ENCODE measurements at regions not wholly inside any gene's neighbourhood (a gene's known extent, or its start where the extent isn't known, plus 50 kb on each side); places are given as distances from the start of the nearest gene placed in this dataset.

- Histone ChIP-seq H3K9ac (no peak overlapping the region), H3K27me3 (ENCODE audit: control insufficient read depth, insufficient read depth, low read length) (no peaks in the 10 kb centered on the region), H3K4me2 (ENCODE audit: low read length) (no peak overlapping the region), H3K79me2 (no peaks in the 10 kb centered on the region), H3K27ac (no peak overlapping the region), H3K4me1 (no peaks in the 10 kb centered on the region), H3K36me3 (ENCODE audit: control insufficient read depth, insufficient read depth, low read length) (no peaks in the 10 kb centered on the region), H3K4me3 (ENCODE audit: low read depth, low read length) (no peak overlapping the region), H3K9me3 (ENCODE audit: control insufficient read depth, low read length) (no peaks in the 10 kb centered on the region), H2AFZ (no peak overlapping the region)
- no peak for TF ChIP-seq CTCF (IDR thresholded peaks at IDR 0.05)
Measured at GRCh38 chr3:18650731-18651130, 225.6 kb upstream of the SATB1 start.

GRCh38 chr3:18649666-18650363, 224.7 kb upstream of the SATB1 start:
- Histone ChIP-seq H3K9ac (no peak overlapping the region), H3K9me3 (ENCODE audit: control insufficient read depth, low read length) (no peaks in the 10 kb centered on the region)

GRCh38 chr3:18648868-18649462, 223.8 kb upstream of the SATB1 start:
- no peaks in the 10 kb centered on the region for H3K27me3 ChIP-seq (ENCODE audit: control insufficient read depth, insufficient read depth, low read length)
- no peak overlapping the region for H3K9ac ChIP-seq
- no peak overlapping the region for H3K4me3 ChIP-seq (ENCODE audit: low read depth, low read length)
- no peaks in the 10 kb centered on the region for H3K79me2 ChIP-seq
- H3K27ac ChIP-seq = no peak overlapping the region
- H2AFZ ChIP-seq = no peak overlapping the region
- no peaks in the 10 kb centered on the region for H3K4me1 ChIP-seq
- H3K36me3 ChIP-seq (ENCODE audit: control insufficient read depth, insufficient read depth, low read length) = no peaks in the 10 kb centered on the region
- TF ChIP-seq CTCF (IDR thresholded peaks at IDR 0.05) = no peak
- H3K4me2 ChIP-seq (ENCODE audit: low read length) = no peak overlapping the region
- H3K9me3 ChIP-seq (ENCODE audit: control insufficient read depth, low read length) = no peaks in the 10 kb centered on the region

More at GRCh38 chr3:18649666-18650363, 224.7 kb upstream of the SATB1 start:
- no peaks in the 10 kb centered on the region for H3K4me1 ChIP-seq
- H3K36me3 ChIP-seq (ENCODE audit: control insufficient read depth, insufficient read depth, low read length) = no peaks in the 10 kb centered on the region
- no peak for TF ChIP-seq CTCF (IDR thresholded peaks at IDR 0.05)
- H3K4me2 ChIP-seq (ENCODE audit: low read length) = no peak overlapping the region
- no peaks in the 10 kb centered on the region for H3K79me2 ChIP-seq
- no peak overlapping the region for H2AFZ ChIP-seq
- no peak overlapping the region for H3K4me3 ChIP-seq (ENCODE audit: low read depth, low read length)
- H3K27ac ChIP-seq = no peak overlapping the region
- H3K27me3 ChIP-seq (ENCODE audit: control insufficient read depth, insufficient read depth, low read length) = no peaks in the 10 kb centered on the region

GRCh38 chr3:18648159-18648558, 223.0 kb upstream of the SATB1 start:
- Histone ChIP-seq H3K9me3 (ENCODE audit: control insufficient read depth, low read length) (no peaks in the 10 kb centered on the region), H3K27ac (no peak overlapping the region), H2AFZ (no peak overlapping the region), H3K9ac (no peak overlapping the region), H3K4me2 (ENCODE audit: low read length) (no peak overlapping the region), H3K79me2 (no peaks in the 10 kb centered on the region), H3K4me3 (ENCODE audit: low read depth, low read length) (no peak overlapping the region), H3K4me1 (no peaks in the 10 kb centered on the region), H3K36me3 (ENCODE audit: control insufficient read depth, insufficient read depth, low read length) (no peaks in the 10 kb centered on the region), H3K27me3 (ENCODE audit: control insufficient read depth, insufficient read depth, low read length) (no peaks in the 10 kb centered on the region)
- no peak for TF ChIP-seq CTCF (IDR thresholded peaks at IDR 0.05)

- H2AFZ ChIP-seq = no peak overlapping the region
- no peak overlapping the region for H3K9ac ChIP-seq
- no peak for TF ChIP-seq CTCF (IDR thresholded peaks at IDR 0.05)
- H3K9me3 ChIP-seq (ENCODE audit: control insufficient read depth, low read length) = no peaks in the 10 kb centered on the region
- H3K4me3 ChIP-seq (ENCODE audit: low read depth, low read length) = no peak overlapping the region
- no peaks in the 10 kb centered on the region for H3K27me3 ChIP-seq (ENCODE audit: control insufficient read depth, insufficient read depth, low read length)
- H3K4me1 ChIP-seq = no peaks in the 10 kb centered on the region
- H3K27ac ChIP-seq = no peak overlapping the region
- H3K4me2 ChIP-seq (ENCODE audit: low read length) = no peak overlapping the region
- no peaks in the 10 kb centered on the region for H3K79me2 ChIP-seq
- no peaks in the 10 kb centered on the region for H3K36me3 ChIP-seq (ENCODE audit: control insufficient read depth, insufficient read depth, low read length)
Measured at GRCh38 chr3:18645619-18646018, 220.5 kb upstream of the SATB1 start.

Data from parathyroid adenoma (tissue), 2 donors.